ENCODE measurements at regions not wholly inside any gene's neighbourhood (a gene's known extent, or its start where the extent isn't known, plus 50 kb on each side); places are given as distances from the start of the nearest gene placed in this dataset.

- peaks cover 9% of the 10 kb centered on the region for H3K27me3 Mint-ChIP-seq (ENCODE audit: low read depth)
- no peak for DNase-seq
- peaks cover 18% of the 10 kb centered on the region for H3K4me1 Mint-ChIP-seq (ENCODE audit: low read depth)
- H3K36me3 Mint-ChIP-seq (ENCODE audit: low read depth) = no peaks in the 10 kb centered on the region
- H3K9me3 Mint-ChIP-seq = peaks cover 7% of the 10 kb centered on the region
- intact Hi-C loops (cut with micrococcal nuclease) = no loop called here
- no peak overlapping the region for H3K27ac Mint-ChIP-seq
- H3K4me3 Mint-ChIP-seq = no peak overlapping the region
- CTCF ChIA-PET = no interaction called here
These were observed 269.8 kb upstream of the KAZN start for GRCh38 chr1:14328685-14329084.

- intact Hi-C loops (cut with micrococcal nuclease) = no loop called here
- DNase-seq = no peak
- CTCF ChIA-PET = no interaction called here
- Mint-ChIP-seq H3K4me3 (no peak overlapping the region), H3K27me3 (ENCODE audit: low read depth) (no peaks in the 10 kb centered on the region), H3K36me3 (ENCODE audit: low read depth) (no peaks in the 10 kb centered on the region), H3K27ac (peak overlapping the region; percentile 67), H3K4me1 (ENCODE audit: low read depth) (peaks cover 32% of the 10 kb centered on the region), H3K9me3 (peaks cover 13% of the 10 kb centered on the region)
These were observed 266.3 kb upstream of the KAZN start for GRCh38 chr1:14332158-14332557.

- Mint-ChIP-seq H3K27ac (peak overlapping the region; percentile 19), H3K27me3 (ENCODE audit: low read depth) (no peaks in the 10 kb centered on the region)
- intact Hi-C loops (cut with micrococcal nuclease) = no loop called here
These were observed 263.9 kb upstream of the KAZN start for GRCh38 chr1:14334336-14335176.

GRCh38 chr1:14338509-14338908 lies 260.0 kb upstream of the KAZN start:
- CTCF ChIA-PET = no interaction called here
- DNase-seq = no peak
- H3K4me1 Mint-ChIP-seq (ENCODE audit: low read depth) = peaks cover 15% of the 10 kb centered on the region
- no peak overlapping the region for H3K4me3 Mint-ChIP-seq
- H3K9me3 Mint-ChIP-seq = peaks cover 6% of the 10 kb centered on the region
- intact Hi-C loops (cut with micrococcal nuclease) = no loop called here
- no peak overlapping the region for H3K27ac Mint-ChIP-seq
- H3K27me3 Mint-ChIP-seq (ENCODE audit: low read depth) = peaks cover 7% of the 10 kb centered on the region
- H3K36me3 Mint-ChIP-seq (ENCODE audit: low read depth) = no peaks in the 10 kb centered on the region

More at GRCh38 chr1:14334336-14335176, 263.9 kb upstream of the KAZN start:
- CTCF ChIA-PET = no interaction called here
- no peaks in the 10 kb centered on the region for H3K36me3 Mint-ChIP-seq (ENCODE audit: low read depth)
- H3K4me1 Mint-ChIP-seq (ENCODE audit: low read depth) = peaks cover 30% of the 10 kb centered on the region
- H3K4me3 Mint-ChIP-seq = no peak overlapping the region
- DNase-seq = peak; percentile 54
- H3K9me3 Mint-ChIP-seq = peaks cover 13% of the 10 kb centered on the region

- Mint-ChIP-seq H3K4me1 (ENCODE audit: low read depth) (peaks cover 13% of the 10 kb centered on the region), H3K9me3 (peaks cover 6% of the 10 kb centered on the region), H3K27me3 (ENCODE audit: low read depth) (peaks cover 7% of the 10 kb centered on the region), H3K27ac (no peak overlapping the region), H3K4me3 (no peak overlapping the region), H3K36me3 (ENCODE audit: low read depth) (no peaks in the 10 kb centered on the region)
- CTCF ChIA-PET = interaction anchor here (0.5 kb wide), 1 partner anchor 15 kb away, joined by 3 read pairs; no protein-coding TSS in a partner anchor
- no peak for DNase-seq
- intact Hi-C loops (cut with micrococcal nuclease) = no loop called here
These were observed 259.2 kb upstream of the KAZN start for GRCh38 chr1:14339288-14339687.

- no peak overlapping the region for H3K4me3 Mint-ChIP-seq
These were observed 258.3 kb upstream of the KAZN start for GRCh38 chr1:14340002-14340785.

GRCh38 chr1:14341147-14341546 lies 257.3 kb upstream of the KAZN start:
- no peaks in the 10 kb centered on the region for H3K9me3 Mint-ChIP-seq
- H3K27me3 Mint-ChIP-seq (ENCODE audit: low read depth) = peaks cover 10% of the 10 kb centered on the region
- CTCF ChIA-PET = no interaction called here
- H3K27ac Mint-ChIP-seq = no peak overlapping the region
- no peaks in the 10 kb centered on the region for H3K36me3 Mint-ChIP-seq (ENCODE audit: low read depth)
- H3K4me1 Mint-ChIP-seq (ENCODE audit: low read depth) = no peaks in the 10 kb centered on the region
- no peak for DNase-seq
- H3K4me3 Mint-ChIP-seq = no peak overlapping the region
- intact Hi-C loops (cut with micrococcal nuclease) = no loop called here

More at GRCh38 chr1:14340002-14340785, 258.3 kb upstream of the KAZN start:
- no peaks in the 10 kb centered on the region for H3K36me3 Mint-ChIP-seq (ENCODE audit: low read depth)
- peaks cover 8% of the 10 kb centered on the region for H3K4me1 Mint-ChIP-seq (ENCODE audit: low read depth)
- CTCF ChIA-PET = no interaction called here
- peaks cover 7% of the 10 kb centered on the region for H3K27me3 Mint-ChIP-seq (ENCODE audit: low read depth)
- DNase-seq = no peak
- no peak overlapping the region for H3K27ac Mint-ChIP-seq
- intact Hi-C loops (cut with micrococcal nuclease) = no loop called here
- H3K9me3 Mint-ChIP-seq = peaks cover 6% of the 10 kb centered on the region

GRCh38 chr1:14345946-14346550 lies 252.4 kb upstream of the KAZN start:
- intact Hi-C loops (cut with micrococcal nuclease) = no loop called here
- H3K4me1 Mint-ChIP-seq (ENCODE audit: low read depth) = no peaks in the 10 kb centered on the region
- no peak for DNase-seq
- H3K9me3 Mint-ChIP-seq = no peaks in the 10 kb centered on the region
- H3K4me3 Mint-ChIP-seq = no peak overlapping the region
- H3K27me3 Mint-ChIP-seq (ENCODE audit: low read depth) = peaks cover 13% of the 10 kb centered on the region
- no peaks in the 10 kb centered on the region for H3K36me3 Mint-ChIP-seq (ENCODE audit: low read depth)
- H3K27ac Mint-ChIP-seq = no peak overlapping the region
- CTCF ChIA-PET = no interaction called here

- Mint-ChIP-seq H3K4me3 (no peak overlapping the region), H3K9me3 (peaks cover 1% of the 10 kb centered on the region), H3K36me3 (ENCODE audit: low read depth) (no peaks in the 10 kb centered on the region), H3K27me3 (ENCODE audit: low read depth) (peaks cover 8% of the 10 kb centered on the region), H3K4me1 (ENCODE audit: low read depth) (no peaks in the 10 kb centered on the region), H3K27ac (no peak overlapping the region)
- intact Hi-C loops (cut with micrococcal nuclease) = no loop called here
- CTCF ChIA-PET = no interaction called here
- no peak for DNase-seq
These were observed 251.3 kb upstream of the KAZN start for GRCh38 chr1:14347186-14347585.

GRCh38 chr1:14347776-14348175 lies 250.7 kb upstream of the KAZN start:
- Mint-ChIP-seq H3K36me3 (ENCODE audit: low read depth) (no peaks in the 10 kb centered on the region), H3K9me3 (peaks cover 1% of the 10 kb centered on the region), H3K4me3 (no peak overlapping the region), H3K27ac (no peak overlapping the region), H3K4me1 (ENCODE audit: low read depth) (no peaks in the 10 kb centered on the region), H3K27me3 (ENCODE audit: low read depth) (peaks cover 7% of the 10 kb centered on the region)
- CTCF ChIA-PET = no interaction called here
- no peak for DNase-seq
- intact Hi-C loops (cut with micrococcal nuclease) = no loop called here

- H3K4me1 Mint-ChIP-seq (ENCODE audit: low read depth) = no peaks in the 10 kb centered on the region
- intact Hi-C loops (cut with micrococcal nuclease) = no loop called here
- CTCF ChIA-PET = no interaction called here
- H3K9me3 Mint-ChIP-seq = peaks cover 1% of the 10 kb centered on the region
- peaks cover 7% of the 10 kb centered on the region for H3K27me3 Mint-ChIP-seq (ENCODE audit: low read depth)
- H3K36me3 Mint-ChIP-seq (ENCODE audit: low read depth) = no peaks in the 10 kb centered on the region
- DNase-seq = no peak
- no peak overlapping the region for H3K27ac Mint-ChIP-seq
- H3K4me3 Mint-ChIP-seq = no peak overlapping the region
These were observed 248.3 kb upstream of the KAZN start for GRCh38 chr1:14350197-14350596.

- peaks cover 12% of the 10 kb centered on the region for H3K9me3 Mint-ChIP-seq
- no peak for DNase-seq
- intact Hi-C loops (cut with micrococcal nuclease) = no loop called here
- H3K27ac Mint-ChIP-seq = no peak overlapping the region
- H3K27me3 Mint-ChIP-seq (ENCODE audit: low read depth) = peaks cover 5% of the 10 kb centered on the region
- CTCF ChIA-PET = interaction anchor here (0.5 kb wide), 1 partner anchor 679 kb away, joined by 3 read pairs; no protein-coding TSS in a partner anchor
- no peak overlapping the region for H3K4me3 Mint-ChIP-seq
- H3K36me3 Mint-ChIP-seq (ENCODE audit: low read depth) = no peaks in the 10 kb centered on the region
- no peaks in the 10 kb centered on the region for H3K4me1 Mint-ChIP-seq (ENCODE audit: low read depth)
These were observed 245.6 kb upstream of the KAZN start for GRCh38 chr1:14352897-14353296.

Data from activated naive CD4-positive, alpha-beta T cell treated with anti-CD3 and anti-CD28 coated beads for 36 hours (primary cell).